HG03342 (cell line): ENCODE measurements at regions not wholly inside any gene's neighbourhood (a gene's known extent, or its start where the extent isn't known, plus 50 kb on each side); places are given as distances from the start of the nearest gene placed in this dataset.
"Not testable (repeated sequence)": the region's sequence is repeated elsewhere in the genome, so short reads cannot be mapped to it uniquely, and the experiment has no call there.

Experiments used
- ATAC-seq: cut with Tn5 transposase; IDR thresholded peaks from one replicate; pipeline ENCODE4 v1.9.1; 2021; ENCODE audit warnings: mild to moderate bottlenecking, moderate library complexity; ENCODE audit not compliant: unreplicated experiment

DNA sequence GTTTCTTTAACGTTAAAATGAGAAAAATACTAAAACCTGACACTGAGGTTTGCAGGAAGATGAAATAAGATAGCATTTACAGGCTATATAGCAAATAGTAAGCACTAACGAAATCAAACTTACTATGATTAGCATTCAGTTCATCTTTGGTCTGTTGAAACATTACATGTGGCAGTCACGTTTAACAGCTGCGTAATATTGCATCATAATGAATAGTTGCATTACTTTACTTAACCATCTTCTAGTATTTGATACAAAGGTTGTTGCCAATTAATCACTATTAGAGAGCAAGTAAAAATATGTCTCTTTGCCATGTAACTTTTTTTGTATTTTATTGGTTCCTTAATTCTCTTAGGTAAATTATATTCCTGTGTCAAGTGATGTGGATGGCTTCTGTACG, 131.8 kb upstream of the GHITM start:
- no peak for ATAC-seq

DNA sequence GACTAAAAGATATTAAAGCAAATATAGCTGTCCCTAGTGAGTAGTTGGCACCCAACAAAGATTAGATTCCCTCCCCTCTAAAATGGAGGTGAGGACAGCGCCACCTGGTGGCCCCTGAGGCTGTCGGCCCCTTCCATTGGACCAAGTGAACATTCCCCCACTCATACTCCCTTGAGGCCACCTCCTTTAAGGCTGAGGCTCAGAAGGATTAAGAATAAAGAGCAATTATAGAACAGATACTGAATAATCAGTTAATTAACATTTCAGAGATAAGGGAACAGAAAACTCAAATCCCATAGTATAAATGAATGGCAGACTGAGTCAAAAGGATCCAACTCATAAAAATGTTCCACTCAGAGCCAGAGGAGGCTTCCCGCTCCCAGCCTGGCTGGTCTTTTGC, 130.4 kb upstream of the GHITM start:
- ATAC-seq = peak; percentile 56

DNA sequence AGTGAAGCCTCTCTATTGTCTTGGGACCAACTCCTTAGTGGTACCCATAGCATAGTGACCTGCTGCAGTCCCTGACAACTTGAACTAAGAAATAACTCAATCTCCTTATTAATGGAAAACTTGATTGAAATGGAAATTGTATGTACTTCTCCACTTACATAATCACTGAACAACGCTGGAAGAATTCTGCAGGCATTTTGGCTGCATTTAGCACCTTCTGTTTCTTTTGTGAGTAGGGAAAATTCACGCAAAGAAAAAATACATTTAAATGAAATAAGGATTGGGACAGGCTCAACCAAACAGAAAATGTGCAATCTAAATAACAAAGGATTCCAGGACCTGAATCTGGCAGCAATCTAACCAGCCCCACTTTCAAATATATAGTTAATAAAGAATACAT, 126.9 kb upstream of the GHITM start:
- no peak for ATAC-seq

DNA sequence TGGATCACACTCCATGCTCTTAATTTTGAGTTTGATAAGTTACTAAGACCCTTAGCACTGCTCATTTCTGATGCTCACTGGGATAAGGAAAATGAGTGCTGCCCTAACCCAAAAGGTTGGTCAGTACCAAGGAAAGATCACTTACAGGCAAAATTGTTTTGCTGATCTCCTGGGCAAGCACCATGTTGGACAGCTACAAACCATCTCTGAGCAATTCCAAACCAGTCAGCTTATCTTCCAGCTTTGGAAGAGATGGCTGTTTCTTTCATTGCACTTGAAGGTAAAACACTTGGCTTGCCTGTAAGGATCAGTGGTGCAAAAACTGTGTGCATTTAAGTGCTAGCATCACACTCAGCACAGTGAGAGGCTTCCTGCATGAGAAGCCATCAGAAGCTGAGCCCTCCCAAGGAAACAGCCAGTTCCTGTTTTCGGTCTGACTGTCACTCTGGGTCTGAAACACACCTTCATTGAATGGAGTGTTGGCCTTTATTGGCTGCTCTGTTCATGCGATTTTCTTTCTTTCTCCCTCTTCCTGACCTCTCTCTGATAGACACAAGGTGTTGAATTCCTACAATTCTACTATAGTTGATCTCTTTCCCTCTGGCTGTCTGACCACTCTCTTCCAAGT, 126.4 kb upstream of the GHITM start:
- ATAC-seq = peak; percentile 97

DNA sequence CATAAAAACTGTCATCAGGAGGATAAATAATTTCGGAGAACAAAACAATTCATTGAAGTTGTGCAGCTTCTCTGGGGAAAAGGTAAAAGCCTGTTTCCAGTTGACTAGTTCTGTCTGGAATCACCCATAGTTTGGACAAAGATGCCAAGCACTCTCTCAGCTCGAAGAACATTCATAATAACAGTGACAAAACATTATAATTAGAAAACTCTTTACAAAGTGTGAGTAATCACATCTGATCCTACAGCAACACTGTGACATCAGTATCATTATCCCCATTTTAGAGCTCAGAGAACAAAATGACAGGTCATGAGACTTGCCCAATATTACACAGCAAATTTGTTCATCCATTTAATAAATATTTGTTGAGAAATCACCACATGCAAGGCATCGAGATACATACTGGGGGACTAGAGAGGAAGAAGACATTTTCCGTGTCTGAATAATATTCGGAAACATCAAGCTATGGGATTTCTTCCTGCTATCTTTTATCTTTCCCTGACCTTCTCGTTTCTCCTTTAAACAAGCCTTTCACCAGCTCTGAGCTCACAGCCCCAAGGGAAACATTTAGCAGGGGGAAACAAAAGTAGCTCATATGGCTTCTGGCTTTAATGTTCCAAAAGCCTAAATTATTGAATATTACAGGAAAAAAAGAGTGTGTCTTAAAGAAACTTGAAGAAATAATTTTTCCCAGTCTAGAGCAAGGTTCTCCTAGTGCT, 123.3 kb upstream of the GHITM start:
- no peak for ATAC-seq

DNA sequence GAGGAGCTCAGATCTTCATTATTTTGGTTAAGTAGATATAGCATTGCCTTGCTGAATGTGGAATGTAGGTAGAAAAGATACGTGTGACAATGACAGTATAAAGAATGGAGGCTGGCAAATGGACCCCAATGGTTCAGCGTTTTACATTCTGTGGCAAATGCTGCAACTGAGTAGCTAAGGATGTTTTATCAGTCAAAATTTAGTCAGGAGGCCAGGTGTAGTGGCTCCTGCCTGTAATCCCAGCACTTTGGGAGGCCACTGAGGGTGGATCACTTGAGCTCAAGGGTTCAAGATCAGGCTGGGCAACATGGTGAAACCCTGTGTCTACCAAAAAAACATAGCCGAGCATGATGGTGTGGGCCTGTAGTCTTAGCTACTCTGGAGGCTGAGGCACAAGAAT, 120.5 kb upstream of the GHITM start:
- no peak for ATAC-seq

DNA sequence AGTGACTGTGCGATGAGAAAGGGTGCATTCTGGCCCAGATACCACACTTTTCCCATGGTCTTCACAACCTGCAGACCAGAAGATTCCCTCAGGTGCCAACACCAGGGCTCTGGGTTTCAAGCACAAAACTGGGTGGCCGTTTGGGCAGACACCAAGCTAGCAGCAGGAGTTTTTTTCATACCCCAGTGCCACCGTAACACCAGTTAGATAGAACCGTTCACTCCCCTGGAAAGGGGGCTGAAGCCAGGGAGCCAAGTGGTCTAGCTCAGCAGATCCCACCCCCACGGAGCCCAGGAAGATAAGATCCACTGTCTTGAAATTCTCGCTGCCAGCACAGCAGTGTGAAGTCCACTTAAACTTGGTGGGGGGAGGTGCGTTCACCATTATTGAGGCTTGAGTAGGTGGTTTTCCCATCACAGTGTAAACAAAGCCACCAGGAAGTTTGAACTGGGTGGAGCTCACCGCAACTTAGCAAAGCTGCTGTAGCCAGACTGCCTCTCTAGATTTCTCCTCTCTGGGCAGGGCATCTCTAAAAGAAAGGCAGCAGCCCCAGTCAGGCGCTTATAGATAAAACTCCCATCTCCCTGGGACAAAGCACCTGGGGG, 119.4 kb upstream of the GHITM start:
- not testable (repeated sequence) for ATAC-seq

DNA sequence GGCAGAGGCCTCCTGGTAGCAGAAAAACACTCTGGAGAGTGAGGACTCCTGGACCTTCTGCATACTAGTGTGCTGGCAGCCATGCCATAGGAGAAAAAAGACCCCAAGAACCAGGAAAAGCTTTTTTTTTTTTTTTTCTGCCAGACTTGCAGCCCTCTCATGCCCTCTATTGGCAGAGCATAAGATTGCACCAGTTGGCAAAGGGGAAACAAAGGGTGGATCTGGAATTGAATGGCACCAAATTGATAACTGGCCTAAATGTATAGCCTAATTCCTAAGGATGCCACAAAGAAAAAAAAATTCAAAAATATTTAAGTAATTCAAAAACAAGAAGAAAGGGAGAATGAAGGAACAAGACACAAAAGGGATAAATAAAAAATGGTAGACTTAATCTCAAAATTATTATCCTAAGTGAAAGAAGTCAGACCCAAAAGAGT, 112.5 kb upstream of the GHITM start:
- peak; percentile 46 for ATAC-seq

DNA sequence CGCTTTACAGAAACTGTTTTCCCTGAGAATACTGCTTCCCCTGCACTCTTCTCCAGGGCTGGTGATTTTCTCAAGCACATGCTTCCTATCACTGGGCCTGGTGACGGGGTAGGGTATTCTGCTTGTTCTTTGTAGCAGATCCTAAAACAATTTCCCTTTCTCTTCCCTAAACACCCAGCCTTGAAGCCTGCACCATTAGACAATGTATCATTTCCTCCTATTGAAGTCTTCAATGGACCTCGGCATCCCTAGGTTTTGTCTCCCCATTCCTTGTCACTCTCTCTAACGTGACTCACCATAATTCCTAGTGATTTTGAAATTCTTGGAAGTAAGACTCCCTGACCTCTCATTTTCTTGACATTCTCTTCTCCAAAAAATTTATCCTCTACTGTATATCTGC, 109.5 kb upstream of the GHITM start:
- ATAC-seq = no peak

DNA sequence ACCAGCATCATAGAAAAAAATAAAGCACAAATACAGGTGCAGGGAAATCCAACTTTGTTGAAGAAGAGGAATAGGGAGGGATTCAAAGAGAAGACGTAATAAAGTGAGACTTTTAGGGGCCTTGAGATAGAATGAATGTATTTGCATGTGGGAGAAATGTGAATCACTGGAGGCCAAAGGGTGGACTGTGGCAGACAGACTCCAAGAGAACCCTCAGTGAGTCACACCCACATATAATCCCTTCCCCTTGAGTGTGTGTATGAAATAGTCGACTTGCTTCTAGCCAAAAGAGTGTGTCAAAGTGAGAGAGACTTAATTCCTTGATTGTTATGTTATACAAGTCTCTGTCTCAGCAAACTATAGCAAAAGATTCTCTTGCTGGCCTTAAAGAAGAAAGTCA, 101.3 kb upstream of the GHITM start:
- no peak for ATAC-seq

DNA sequence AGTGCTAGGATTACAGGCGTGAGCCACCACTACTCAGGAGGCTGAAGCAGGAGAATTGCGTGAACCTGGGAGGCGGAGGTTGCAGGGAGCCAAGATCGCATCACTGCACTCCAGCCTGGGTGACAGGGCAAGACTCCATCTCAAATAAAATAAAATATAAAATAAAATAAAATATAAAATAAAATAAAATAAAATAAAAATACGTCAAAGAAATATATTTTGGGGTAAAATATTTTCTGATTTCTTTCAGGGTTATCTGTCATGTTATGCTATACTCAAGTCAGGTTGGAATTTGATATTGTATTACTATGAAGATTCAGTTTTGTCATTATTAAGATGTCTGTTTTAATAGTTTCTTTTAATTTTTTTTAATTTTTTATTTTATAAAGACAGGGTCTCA, 99.4 kb upstream of the GHITM start:
- no peak for ATAC-seq

DNA sequence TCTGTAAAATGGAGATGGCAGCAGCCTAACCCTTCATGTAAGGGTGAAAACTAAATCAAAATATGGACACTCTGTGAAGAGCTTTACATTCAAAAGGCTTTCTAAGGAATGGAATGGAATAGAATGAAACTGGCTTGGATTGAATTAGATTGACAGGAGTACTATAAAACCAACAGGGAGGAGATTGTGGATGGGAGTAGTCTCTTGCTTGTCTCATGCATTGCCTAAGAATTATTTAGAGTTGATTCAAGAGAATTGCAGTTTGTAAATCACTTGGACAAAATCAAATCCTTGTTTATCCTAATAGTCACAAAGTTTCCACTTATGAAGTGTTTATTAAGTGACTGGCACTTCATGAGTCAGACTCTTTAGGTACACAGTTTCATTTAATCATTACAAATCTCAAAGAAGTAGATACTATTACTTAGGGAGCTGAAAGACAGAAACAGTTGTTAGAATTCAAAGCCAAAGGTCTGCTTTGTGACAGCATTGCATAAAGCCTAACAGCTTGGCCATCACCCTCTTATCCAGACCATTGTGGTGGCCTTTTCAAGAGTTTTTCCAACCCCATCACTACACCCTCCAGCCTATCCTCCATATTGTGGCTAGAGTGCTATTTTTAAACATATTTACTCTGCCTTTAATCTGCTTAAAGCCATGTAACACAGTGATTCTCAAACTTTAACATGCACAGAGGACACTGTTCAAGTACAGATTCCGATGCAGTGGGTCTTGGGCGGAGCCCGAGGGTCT, 91.9 kb upstream of the GHITM start:
- no peak for ATAC-seq

DNA sequence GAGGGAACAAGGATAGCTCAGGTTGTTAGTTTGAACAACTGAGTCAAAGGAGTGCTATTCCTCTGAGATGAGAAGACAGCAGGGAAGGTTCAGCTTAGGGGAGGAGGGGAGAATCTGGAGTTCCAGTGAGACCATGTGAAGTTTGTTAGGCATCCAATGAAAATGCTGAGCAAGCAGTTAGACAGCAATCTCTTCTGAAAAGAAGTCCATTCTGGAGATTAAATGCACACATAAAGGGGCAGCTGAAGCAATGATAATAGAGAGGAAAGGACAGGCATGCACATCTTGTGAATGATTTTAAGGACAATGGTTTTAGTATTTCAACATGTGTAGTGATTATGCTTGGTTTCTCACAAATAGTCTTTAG, 89.7 kb upstream of the GHITM start:
- no peak for ATAC-seq

DNA sequence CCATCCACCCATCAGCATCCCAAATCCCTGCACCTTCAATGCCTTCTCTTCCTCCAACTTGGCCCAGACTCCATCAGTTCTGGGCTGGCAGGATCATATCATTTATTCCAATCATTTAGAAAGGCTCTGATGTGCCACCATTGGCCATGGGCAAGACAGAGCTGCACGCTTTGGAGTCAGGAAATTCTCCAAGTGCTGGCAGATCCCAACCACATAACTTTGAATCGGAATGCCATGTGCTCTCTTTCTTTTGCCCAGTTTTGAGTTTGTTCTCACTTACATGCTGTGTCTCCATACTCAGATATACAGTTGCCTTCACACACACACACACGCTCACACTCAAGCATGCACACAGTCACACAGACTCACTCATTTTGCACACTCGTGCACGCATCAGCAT, 85.7 kb upstream of the GHITM start:
- ATAC-seq = no peak

DNA sequence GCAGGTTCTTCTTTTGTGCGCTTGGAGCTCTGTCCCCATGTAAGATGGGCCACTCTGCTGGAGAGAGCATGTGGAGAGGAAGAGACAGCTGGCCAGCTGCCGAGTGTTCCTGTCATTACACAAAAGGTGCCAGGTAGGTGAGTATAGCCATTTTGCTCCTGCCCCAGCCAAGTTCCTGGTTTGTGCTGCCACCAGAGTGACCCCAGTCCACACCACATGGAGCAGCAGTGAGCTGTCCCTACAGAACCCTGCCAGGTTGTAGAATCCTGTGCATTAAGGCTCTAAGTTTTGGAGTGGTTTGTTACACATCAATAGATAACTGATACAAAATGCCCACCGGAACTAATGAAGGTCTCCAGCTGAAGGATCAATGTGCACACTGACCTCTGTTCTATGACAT, 84.6 kb upstream of the GHITM start:
- ATAC-seq = no peak

DNA sequence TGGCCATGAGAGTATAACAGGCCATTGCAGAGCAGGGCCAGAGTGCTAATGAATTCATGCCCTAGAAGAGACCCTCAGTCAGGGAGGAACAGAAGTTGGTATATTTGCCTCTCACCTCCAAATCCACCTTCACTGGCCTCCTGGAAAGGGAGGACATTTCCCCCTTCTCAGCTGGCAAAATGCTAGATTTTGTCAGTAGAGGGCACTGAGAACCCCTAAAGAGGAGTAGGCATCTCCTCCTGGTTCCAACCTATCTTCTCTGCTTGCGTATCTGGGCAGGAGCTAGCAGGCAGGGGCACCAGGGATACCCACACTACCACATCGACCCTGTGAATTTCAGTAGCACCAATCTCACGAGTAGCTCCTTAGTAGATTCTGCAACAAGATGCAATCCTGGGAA, 79.8 kb upstream of the GHITM start:
- no peak for ATAC-seq

DNA sequence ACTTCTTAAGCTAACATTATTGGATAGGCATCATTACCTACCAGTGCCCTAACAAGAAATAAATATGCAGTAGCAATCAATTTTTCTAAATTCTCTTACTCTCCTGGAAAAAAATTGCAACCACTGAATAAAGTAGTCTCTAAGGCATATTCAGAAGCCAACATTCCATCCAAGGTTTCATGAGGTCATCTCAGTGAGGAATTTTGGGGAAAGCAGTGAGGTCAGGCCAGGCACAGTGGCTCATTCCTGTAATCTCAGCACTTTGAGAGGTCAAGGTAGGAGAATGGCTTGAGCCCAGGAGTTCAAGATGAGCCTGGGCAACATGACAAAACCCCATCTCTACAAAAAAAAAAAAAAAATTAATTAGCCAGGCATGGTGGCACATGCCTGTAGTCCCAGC, 75.9 kb upstream of the GHITM start:
- ATAC-seq = no peak

DNA sequence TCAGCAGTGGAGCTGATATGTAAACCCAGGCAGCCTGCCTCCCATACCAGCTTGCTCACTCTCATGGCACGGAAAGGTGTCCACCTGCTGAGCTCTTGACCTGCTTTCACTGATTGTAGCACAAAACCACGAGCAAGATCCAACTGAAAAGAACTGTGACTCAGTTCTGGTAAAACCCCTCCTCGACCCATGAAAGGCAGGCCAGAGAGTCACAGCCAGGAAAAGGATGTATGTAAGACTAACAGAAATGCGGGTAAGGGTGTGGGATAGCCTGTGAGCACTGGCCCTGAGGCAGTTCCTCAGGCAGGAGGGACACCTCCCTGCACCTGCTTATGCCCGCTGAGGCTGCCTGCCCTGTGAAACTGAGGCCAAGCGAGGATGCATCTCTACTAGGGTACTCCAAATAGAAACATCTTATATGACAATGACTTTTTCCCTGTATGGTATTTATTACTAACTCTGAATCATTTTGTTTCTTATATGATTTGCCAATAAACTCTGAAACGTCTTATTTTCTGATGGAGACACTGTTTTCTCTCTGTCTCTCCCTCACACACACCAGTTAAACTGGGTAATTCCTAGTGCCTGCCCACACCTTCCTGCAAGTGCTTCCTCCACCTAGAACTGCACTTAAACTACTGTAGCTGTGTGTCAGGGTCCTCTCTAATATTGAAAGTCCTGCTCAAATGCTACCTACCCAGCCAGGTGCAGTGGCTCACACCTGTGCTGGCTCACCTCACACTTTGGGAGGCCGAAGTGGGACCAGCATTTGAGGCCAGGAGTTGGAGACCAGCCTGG, 73.3 kb upstream of the GHITM start:
- ATAC-seq = no peak

DNA sequence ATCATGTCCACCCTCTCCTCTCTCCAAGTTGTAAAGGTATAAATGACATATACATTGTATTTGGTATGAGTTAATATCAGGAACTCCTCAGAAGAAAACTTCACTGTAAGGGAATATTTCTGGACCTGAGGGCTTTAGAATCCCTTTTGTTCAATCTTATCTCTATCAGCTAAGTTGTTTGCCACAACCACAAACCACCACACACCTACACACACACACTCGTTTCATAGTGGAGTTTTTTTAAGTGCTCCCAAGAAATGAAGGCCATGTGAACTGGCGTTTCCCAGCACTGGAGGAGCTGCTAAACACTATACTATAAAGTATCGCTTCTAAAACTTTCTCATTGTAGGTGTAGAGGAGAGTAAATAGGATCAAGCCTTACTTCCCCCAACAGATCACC, 64.8 kb upstream of the GHITM start:
- ATAC-seq = no peak

DNA sequence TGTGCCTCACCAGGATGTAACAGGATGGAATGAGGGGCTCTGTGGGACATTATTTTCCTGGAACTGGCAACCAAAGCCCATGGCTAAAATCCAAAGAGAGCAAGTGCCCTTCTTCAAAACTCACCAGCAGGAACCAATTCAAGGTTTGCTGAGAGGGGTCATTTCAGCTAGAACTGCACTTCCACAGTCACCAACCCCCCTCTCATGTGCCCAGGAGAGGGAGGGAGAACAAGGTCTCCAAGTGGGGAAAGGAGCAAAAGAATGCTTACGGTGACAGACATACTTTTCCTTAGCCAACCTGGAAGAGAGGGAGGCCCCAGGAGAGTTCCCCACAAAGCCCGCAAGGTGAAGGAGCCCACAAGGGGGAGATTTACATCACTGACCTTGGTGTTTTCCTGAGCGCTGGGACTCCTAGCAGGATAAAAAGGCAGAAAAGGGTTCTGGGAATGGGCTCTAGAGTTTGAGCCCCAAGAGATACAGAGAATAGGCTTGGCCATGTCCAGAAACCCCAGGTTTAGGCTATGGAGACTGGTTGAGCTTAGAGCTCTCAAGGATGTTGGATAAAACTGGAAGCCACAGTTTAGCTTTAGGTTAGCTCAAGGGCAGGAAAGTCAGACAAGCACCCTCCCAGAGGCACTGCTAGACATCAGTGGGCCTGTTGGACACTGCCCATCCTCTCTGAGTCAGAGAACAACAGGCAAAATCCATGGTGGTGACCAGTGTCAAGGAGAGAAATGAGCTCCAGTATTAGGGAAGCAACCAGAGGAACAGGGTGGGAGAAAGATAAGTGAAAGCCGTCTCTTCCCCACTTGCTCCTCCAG, 63.9 kb upstream of the GHITM start:
- ATAC-seq = no peak
